ENCODE measurements at regions not wholly inside any gene's neighbourhood (a gene's known extent, or its start where the extent isn't known, plus 50 kb on each side); places are given as distances from the start of the nearest gene placed in this dataset.

DNA sequence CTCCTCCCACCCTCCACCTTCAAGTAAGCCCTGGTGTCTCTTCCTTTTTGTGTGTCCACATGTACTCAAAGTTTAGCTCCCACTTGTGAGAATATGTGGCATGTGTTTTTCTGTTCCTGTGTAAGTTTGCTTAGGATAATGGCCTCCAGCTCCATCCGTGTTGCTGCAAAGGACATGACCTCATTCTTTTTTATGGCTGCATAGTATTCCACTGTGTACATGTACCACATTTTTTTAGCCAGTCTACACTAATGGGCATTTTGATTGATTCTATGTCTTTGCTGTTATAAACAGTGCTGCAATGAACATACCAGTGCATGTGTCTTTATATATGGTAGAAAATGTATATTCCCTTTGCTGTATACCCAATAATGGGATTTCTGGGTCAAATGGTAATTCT is 710.9 kb downstream of the CCSER2 start:
- H3K36me3 ChIP-seq (ENCODE audit: control insufficient read depth in 5 of 5, insufficient read depth in 5 of 5, low read length in 5 of 5), result no peaks in the 10 kb centered on the region
- no peak overlapping the region for H3K27ac ChIP-seq (ENCODE audit: low read depth, low read length)
- H3K4me1 ChIP-seq (ENCODE audit: control insufficient read depth in 5 of 5, insufficient read depth in 5 of 5, low read length in 5 of 5), result no peaks in the 10 kb centered on the region
- H3K4me3 ChIP-seq (ENCODE audit: low read depth in 1 of 5, low read length in 5 of 5), result peak overlapping the region in 2 of 5 donors; percentile 9 to 18
- H3K9me3 ChIP-seq (ENCODE audit: control insufficient read depth in 5 of 5, low read length in 5 of 5), result peaks cover 2 to 15% (median 8%) of the 10 kb centered on the region in 5 donors
- H3K9ac ChIP-seq (ENCODE audit: low read length in 5 of 5), result no peak overlapping the region
- no peaks in the 10 kb centered on the region for H3K27me3 ChIP-seq (ENCODE audit: control insufficient read depth in 5 of 5, insufficient read depth in 4 of 5, low read length in 5 of 5)

DNA sequence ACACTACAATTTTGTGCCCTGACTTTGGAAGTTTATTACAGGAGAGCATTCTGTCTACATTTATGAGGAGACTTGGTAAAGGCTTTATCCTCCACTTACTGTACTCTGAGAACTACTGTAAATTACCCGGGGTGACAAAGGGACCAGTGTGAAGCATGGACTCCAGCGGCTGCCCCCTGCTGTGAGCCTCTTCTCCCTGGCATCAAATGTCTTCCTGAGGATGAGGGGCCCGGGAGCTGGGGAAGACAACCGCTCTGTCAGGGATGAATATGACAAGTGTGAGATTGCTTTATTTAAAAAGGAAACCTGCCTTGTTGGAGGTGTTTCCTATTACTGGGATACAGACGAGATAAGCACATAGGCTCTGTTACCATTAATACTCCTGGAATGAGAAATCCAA is 714.8 kb downstream of the CCSER2 start:
- Histone ChIP-seq H3K27ac (ENCODE audit: low read depth, low read length) (no peak overlapping the region), H3K9me3 (ENCODE audit: control insufficient read depth in 5 of 5, low read length in 5 of 5) (peaks cover 2 to 17% (median 8%) of the 10 kb centered on the region in 5 donors), H3K27me3 (ENCODE audit: control insufficient read depth in 5 of 5, insufficient read depth in 4 of 5, low read length in 5 of 5) (no peaks in the 10 kb centered on the region), H3K36me3 (ENCODE audit: control insufficient read depth in 5 of 5, insufficient read depth in 5 of 5, low read length in 5 of 5) (no peaks in the 10 kb centered on the region), H3K4me3 (ENCODE audit: low read depth in 1 of 5, low read length in 5 of 5) (no peak overlapping the region), H3K4me1 (ENCODE audit: control insufficient read depth in 5 of 5, insufficient read depth in 5 of 5, low read length in 5 of 5) (no peaks in the 10 kb centered on the region), H3K9ac (ENCODE audit: low read length in 5 of 5) (no peak overlapping the region)

DNA sequence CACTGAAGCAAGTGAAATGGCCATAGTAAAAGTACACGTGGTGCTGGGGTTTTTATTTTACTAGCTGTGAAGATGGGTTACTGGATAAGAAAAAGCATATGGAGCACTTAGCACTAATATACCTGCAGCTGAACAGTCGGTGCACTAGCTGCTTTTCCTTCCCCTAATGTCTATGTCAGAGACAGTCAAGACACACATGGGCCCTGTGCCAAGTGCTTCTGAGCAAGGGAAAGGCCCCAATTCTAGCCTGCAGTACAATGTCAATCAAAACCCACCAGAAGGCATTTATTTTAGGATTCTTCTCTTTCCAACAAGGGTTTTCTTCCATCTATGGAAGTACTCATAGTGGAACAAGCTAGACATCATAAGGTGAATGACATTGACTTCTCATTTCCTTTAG is 716.7 kb downstream of the CCSER2 start:
- Histone ChIP-seq H3K4me3 (ENCODE audit: low read depth in 1 of 5, low read length in 5 of 5) (no peak overlapping the region), H3K36me3 (ENCODE audit: control insufficient read depth in 5 of 5, insufficient read depth in 5 of 5, low read length in 5 of 5) (no peaks in the 10 kb centered on the region), H3K27me3 (ENCODE audit: control insufficient read depth in 5 of 5, insufficient read depth in 4 of 5, low read length in 5 of 5) (no peaks in the 10 kb centered on the region), H3K4me1 (ENCODE audit: control insufficient read depth in 5 of 5, insufficient read depth in 5 of 5, low read length in 5 of 5) (no peaks in the 10 kb centered on the region), H3K9me3 (ENCODE audit: control insufficient read depth in 5 of 5, low read length in 5 of 5) (peaks cover 0 to 10% (median 2%) of the 10 kb centered on the region in 5 donors), H3K9ac (ENCODE audit: low read length in 5 of 5) (no peak overlapping the region), H3K27ac (ENCODE audit: low read depth, low read length) (no peak overlapping the region)

DNA sequence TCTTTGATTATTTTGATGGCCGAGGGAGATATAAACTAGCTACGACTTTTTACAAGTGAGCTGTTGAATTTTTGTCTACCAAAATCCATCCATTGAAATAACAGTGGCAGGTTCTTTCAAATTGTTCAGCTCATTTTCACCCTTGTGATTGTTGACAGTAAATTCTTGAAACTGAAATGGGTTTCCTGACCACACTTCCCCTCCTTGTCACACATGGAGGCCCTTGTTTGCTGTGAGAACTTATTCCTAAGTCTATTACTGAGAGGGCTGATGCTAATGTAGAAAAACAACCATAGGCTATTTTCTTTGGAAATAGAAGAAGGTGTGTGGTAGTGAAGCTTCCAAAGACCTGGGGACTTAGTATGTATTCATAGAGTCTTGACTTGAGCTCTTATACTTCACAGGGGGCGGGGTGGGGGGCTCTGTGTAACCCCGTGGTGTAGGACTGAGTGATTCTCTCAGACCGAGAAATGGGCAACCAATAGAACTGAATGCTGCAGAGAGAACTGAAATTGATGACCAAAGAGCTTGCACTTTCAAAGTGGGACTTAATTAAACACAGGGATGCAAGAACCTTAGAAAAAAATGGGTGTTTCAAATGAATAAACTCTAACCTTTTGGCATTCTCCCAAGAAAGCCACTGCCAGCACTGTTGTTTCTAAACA is 718.9 kb downstream of the CCSER2 start:
- peaks cover 0 to 7% (median 2%) of the 10 kb centered on the region in 5 donors for H3K9me3 ChIP-seq (ENCODE audit: control insufficient read depth in 5 of 5, low read length in 5 of 5)
- no peaks in the 10 kb centered on the region for H3K27me3 ChIP-seq (ENCODE audit: control insufficient read depth in 5 of 5, insufficient read depth in 4 of 5, low read length in 5 of 5)
- no peak overlapping the region for H3K27ac ChIP-seq (ENCODE audit: low read depth, low read length)
- H3K4me3 ChIP-seq (ENCODE audit: low read depth in 1 of 5, low read length in 5 of 5), result no peak overlapping the region
- H3K9ac ChIP-seq (ENCODE audit: low read length in 5 of 5), result no peak overlapping the region
- H3K4me1 ChIP-seq (ENCODE audit: control insufficient read depth in 5 of 5, insufficient read depth in 5 of 5, low read length in 5 of 5), result no peaks in the 10 kb centered on the region
- no peaks in the 10 kb centered on the region for H3K36me3 ChIP-seq (ENCODE audit: control insufficient read depth in 5 of 5, insufficient read depth in 5 of 5, low read length in 5 of 5)

DNA sequence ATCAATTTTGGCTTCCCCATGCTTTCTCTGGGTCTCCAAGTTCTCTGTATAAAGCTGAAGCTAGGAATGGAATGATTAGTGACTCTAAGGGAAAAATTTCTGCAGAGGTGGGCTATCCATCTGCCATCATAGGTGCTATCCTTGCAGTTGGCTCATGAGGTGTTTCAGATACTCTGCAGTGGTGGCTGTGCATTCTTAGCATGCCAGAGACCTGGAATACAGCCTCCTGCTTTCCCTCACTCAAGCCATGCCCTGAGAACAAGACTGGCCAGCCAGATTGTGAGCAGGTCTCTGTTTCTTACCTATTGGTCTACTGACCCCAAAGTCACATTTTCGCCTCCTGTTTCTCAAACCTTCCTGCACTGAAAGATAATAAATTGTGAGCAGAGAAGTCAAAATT is 719.6 kb downstream of the CCSER2 start:
- Histone ChIP-seq H3K4me1 (ENCODE audit: control insufficient read depth in 5 of 5, insufficient read depth in 5 of 5, low read length in 5 of 5) (no peaks in the 10 kb centered on the region), H3K9me3 (ENCODE audit: control insufficient read depth in 5 of 5, low read length in 5 of 5) (peaks cover 0 to 7% (median 2%) of the 10 kb centered on the region in 5 donors), H3K27ac (ENCODE audit: low read depth, low read length) (no peak overlapping the region), H3K27me3 (ENCODE audit: control insufficient read depth in 5 of 5, insufficient read depth in 4 of 5, low read length in 5 of 5) (no peaks in the 10 kb centered on the region), H3K4me3 (ENCODE audit: low read depth in 1 of 5, low read length in 5 of 5) (no peak overlapping the region), H3K36me3 (ENCODE audit: control insufficient read depth in 5 of 5, insufficient read depth in 5 of 5, low read length in 5 of 5) (no peaks in the 10 kb centered on the region), H3K9ac (ENCODE audit: low read length in 5 of 5) (no peak overlapping the region)

DNA sequence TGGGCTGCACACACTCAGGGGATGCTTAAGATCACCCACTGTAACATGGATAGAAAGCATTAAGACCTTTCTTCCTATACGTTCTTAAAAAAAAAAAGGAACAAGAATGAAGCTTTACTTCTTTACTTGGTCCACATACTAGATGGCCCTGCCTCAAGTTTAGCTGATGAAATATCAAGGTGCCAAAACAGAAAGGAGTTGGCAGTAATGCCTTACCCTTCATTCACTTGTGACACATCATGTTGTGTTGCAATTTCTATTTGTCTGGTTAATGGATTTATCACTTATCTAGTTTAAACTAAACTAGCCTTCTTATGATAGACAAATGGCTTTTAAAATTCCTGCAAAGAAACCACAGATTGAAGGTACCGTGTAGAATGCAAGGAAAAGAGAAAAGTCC is 720.3 kb downstream of the CCSER2 start:
- peaks cover 0 to 7% (median 4%) of the 10 kb centered on the region in 5 donors for H3K9me3 ChIP-seq (ENCODE audit: control insufficient read depth in 5 of 5, low read length in 5 of 5)
- no peaks in the 10 kb centered on the region for H3K36me3 ChIP-seq (ENCODE audit: control insufficient read depth in 5 of 5, insufficient read depth in 5 of 5, low read length in 5 of 5)
- H3K9ac ChIP-seq (ENCODE audit: low read length in 5 of 5), result no peak overlapping the region
- no peaks in the 10 kb centered on the region for H3K4me1 ChIP-seq (ENCODE audit: control insufficient read depth in 5 of 5, insufficient read depth in 5 of 5, low read length in 5 of 5)
- H3K4me3 ChIP-seq (ENCODE audit: low read depth in 1 of 5, low read length in 5 of 5), result no peak overlapping the region
- H3K27me3 ChIP-seq (ENCODE audit: control insufficient read depth in 5 of 5, insufficient read depth in 4 of 5, low read length in 5 of 5), result no peaks in the 10 kb centered on the region
- no peak overlapping the region for H3K27ac ChIP-seq (ENCODE audit: low read depth, low read length)

DNA sequence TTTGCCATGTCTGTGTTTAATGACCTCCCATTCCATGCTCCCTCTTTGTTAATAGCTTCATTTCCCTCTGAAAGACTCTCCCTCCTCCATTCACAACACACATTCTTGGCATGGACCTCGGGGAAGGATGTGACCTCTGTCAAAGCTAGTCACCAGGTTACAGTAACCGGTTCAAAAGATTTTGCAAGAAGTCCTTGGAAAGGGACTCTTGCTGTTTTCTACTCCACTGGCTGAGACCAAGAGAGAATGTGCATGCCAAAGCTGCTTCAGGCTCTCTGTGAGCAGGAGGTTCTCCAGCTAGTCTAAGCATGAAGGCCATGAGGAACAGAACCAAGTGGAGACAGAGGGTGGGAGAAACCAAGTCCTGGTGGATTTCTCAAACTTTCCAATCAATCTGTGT is 732.6 kb downstream of the CCSER2 start:
- H3K9ac ChIP-seq (ENCODE audit: low read length in 5 of 5), result no peak overlapping the region
- H3K9me3 ChIP-seq (ENCODE audit: control insufficient read depth in 5 of 5, low read length in 5 of 5), result peaks cover 0 to 20% (median 5%) of the 10 kb centered on the region in 5 donors
- no peaks in the 10 kb centered on the region for H3K27me3 ChIP-seq (ENCODE audit: control insufficient read depth in 5 of 5, insufficient read depth in 4 of 5, low read length in 5 of 5)
- no peaks in the 10 kb centered on the region for H3K36me3 ChIP-seq (ENCODE audit: control insufficient read depth in 5 of 5, insufficient read depth in 5 of 5, low read length in 5 of 5)
- no peaks in the 10 kb centered on the region for H3K4me1 ChIP-seq (ENCODE audit: control insufficient read depth in 5 of 5, insufficient read depth in 5 of 5, low read length in 5 of 5)
- H3K4me3 ChIP-seq (ENCODE audit: low read depth in 1 of 5, low read length in 5 of 5), result no peak overlapping the region
- no peak overlapping the region for H3K27ac ChIP-seq (ENCODE audit: low read depth, low read length)

DNA sequence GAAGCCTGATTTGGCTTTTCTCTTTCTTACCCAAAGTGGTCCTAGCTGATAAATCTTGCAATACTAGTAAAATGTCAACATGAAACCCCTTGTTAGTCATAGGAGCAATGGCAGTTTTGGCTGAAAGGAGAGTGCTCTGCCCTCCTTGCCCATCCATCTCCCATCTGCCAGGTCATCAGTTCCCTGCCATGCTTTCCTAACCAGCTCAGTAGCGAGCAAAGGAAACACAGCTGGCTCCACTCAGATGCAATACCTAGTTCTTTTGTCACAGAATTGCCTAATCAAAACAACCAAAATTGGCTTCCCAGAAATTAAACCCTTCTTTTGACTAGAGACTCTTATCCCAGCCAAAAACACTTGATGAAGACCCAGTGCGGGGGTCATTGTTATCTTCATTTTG is 733.0 kb downstream of the CCSER2 start:
- Histone ChIP-seq H3K4me3 (ENCODE audit: low read depth in 1 of 5, low read length in 5 of 5) (no peak overlapping the region), H3K27ac (ENCODE audit: low read depth, low read length) (no peak overlapping the region)

DNA sequence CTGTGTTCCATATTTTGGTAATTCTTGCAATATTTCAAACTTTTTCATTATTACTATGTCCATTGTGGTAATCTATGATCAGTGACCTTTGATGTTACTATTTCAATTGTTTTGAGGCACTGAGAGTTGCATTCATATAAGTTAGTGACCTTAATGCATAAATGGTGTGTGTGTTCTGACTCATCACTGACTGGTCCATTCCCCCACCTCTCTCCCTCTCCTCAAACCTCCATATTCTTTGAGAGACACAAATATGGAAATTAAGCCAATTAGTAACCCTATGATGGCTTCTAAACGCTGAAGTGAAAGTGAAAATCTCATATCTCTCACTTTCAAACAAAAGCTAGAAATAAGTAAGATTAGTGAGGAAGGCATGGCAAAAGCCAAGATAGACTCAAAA is 739.6 kb downstream of the CCSER2 start:
- Histone ChIP-seq H3K4me3 (ENCODE audit: low read depth in 1 of 5, low read length in 5 of 5) (no peak overlapping the region), H3K9ac (ENCODE audit: low read length in 5 of 5) (no peak overlapping the region), H3K4me1 (ENCODE audit: control insufficient read depth in 5 of 5, insufficient read depth in 5 of 5, low read length in 5 of 5) (no peaks in the 10 kb centered on the region), H3K36me3 (ENCODE audit: control insufficient read depth in 5 of 5, insufficient read depth in 5 of 5, low read length in 5 of 5) (no peaks in the 10 kb centered on the region), H3K27me3 (ENCODE audit: control insufficient read depth in 5 of 5, insufficient read depth in 4 of 5, low read length in 5 of 5) (no peaks in the 10 kb centered on the region), H3K27ac (ENCODE audit: low read depth, low read length) (no peak overlapping the region), H3K9me3 (ENCODE audit: control insufficient read depth in 5 of 5, low read length in 5 of 5) (peaks cover 0 to 4% (median 0%) of the 10 kb centered on the region in 5 donors)

More for the DNA sequence above, 733.0 kb downstream of the CCSER2 start:
- H3K27me3 ChIP-seq (ENCODE audit: control insufficient read depth in 5 of 5, insufficient read depth in 4 of 5, low read length in 5 of 5), result no peaks in the 10 kb centered on the region
- peaks cover 0 to 16% (median 5%) of the 10 kb centered on the region in 5 donors for H3K9me3 ChIP-seq (ENCODE audit: control insufficient read depth in 5 of 5, low read length in 5 of 5)
- H3K36me3 ChIP-seq (ENCODE audit: control insufficient read depth in 5 of 5, insufficient read depth in 5 of 5, low read length in 5 of 5), result no peaks in the 10 kb centered on the region
- H3K4me1 ChIP-seq (ENCODE audit: control insufficient read depth in 5 of 5, insufficient read depth in 5 of 5, low read length in 5 of 5), result no peaks in the 10 kb centered on the region
- no peak overlapping the region for H3K9ac ChIP-seq (ENCODE audit: low read length in 5 of 5)

DNA sequence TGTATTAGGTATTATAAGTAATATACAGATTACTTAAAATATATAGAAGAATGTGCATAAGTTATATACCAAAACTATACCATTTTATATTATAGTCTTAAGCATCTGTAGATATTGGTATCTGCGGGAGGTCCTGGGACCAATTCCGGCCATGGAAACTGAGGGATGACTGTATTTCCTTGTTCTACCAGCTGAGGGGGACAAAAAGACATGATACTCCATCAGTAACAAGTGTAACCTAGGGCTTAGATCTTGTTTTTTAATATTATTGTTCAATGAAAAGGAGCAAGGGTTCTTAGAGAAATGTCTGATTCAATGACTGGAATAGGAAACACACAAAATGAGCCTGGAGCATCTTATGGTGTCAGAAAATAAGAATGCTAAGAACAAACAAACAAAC is 752.5 kb downstream of the CCSER2 start:
- no peaks in the 10 kb centered on the region for H3K9me3 ChIP-seq (ENCODE audit: control insufficient read depth in 5 of 5, low read length in 5 of 5)

More for the DNA sequence above, 752.5 kb downstream of the CCSER2 start:
- H3K4me1 ChIP-seq (ENCODE audit: control insufficient read depth in 5 of 5, insufficient read depth in 5 of 5, low read length in 5 of 5), result no peaks in the 10 kb centered on the region
- H3K36me3 ChIP-seq (ENCODE audit: control insufficient read depth in 5 of 5, insufficient read depth in 5 of 5, low read length in 5 of 5), result no peaks in the 10 kb centered on the region
- H3K27me3 ChIP-seq (ENCODE audit: control insufficient read depth in 5 of 5, insufficient read depth in 4 of 5, low read length in 5 of 5), result no peaks in the 10 kb centered on the region
- no peak overlapping the region for H3K9ac ChIP-seq (ENCODE audit: low read length in 5 of 5)
- no peak overlapping the region for H3K4me3 ChIP-seq (ENCODE audit: low read depth in 1 of 5, low read length in 5 of 5)
- H3K27ac ChIP-seq (ENCODE audit: low read depth, low read length), result no peak overlapping the region

Measured in subcutaneous abdominal adipose tissue (tissue), 5 donors.